Erythroblast (primary cell): ENCODE measurements at regions not wholly inside any gene's neighbourhood (a gene's known extent, or its start where the extent isn't known, plus 50 kb on each side); places are given as distances from the start of the nearest gene placed in this dataset.
"Not testable (repeated sequence)": the region's sequence is repeated elsewhere in the genome, so short reads cannot be mapped to it uniquely, and the experiment has no call there.

ENCODE experiments used
- DNase-seq, 2 experiments: peaks; one replicate each; lab custom pipeline; 2025; lab: John Stamatoyannopoulos, UW
- GATA1 ChIP-seq: IDR thresholded peaks from 2 replicates; pipeline ENCODE4 v1.6.1; 2011; ENCODE audit warnings: low read depth, mild to moderate bottlenecking, control low read depth, low read length, moderate library complexity
- POLR2A ChIP-seq: IDR thresholded peaks from 2 replicates; pipeline ENCODE4 v1.6.1; 2011; ENCODE audit warnings: mild to moderate bottlenecking, low read length

GRCh38 chr2:35857498-35857897 lies 498.1 kb upstream of the CRIM1 start:
- TF ChIP-seq GATA1 (no peak), POLR2A (no peak)
- no peak for DNase-seq

- TF ChIP-seq GATA1 = no peak
- TF ChIP-seq POLR2A = no peak
- DNase-seq = no peak
Observed at GRCh38 chr2:35831385-35831784, 524.2 kb upstream of the CRIM1 start.

- no peak for DNase-seq
Observed at GRCh38 chr2:35830833-35831232, 524.7 kb upstream of the CRIM1 start.

GRCh38 chr2:35827086-35827485 lies 528.5 kb upstream of the CRIM1 start:
- TF ChIP-seq GATA1 (no peak), POLR2A (no peak)
- no peak for DNase-seq

More at GRCh38 chr2:35830833-35831232, 524.7 kb upstream of the CRIM1 start:
- no peak for TF ChIP-seq POLR2A
- no peak for TF ChIP-seq GATA1

- no peak for DNase-seq
- TF ChIP-seq GATA1 (no peak), POLR2A (no peak)
Observed at GRCh38 chr2:35822716-35823115, 532.9 kb upstream of the CRIM1 start.

- no peak for DNase-seq
- TF ChIP-seq GATA1 = no peak
- no peak for TF ChIP-seq POLR2A
Observed at GRCh38 chr2:35821675-35822074, 533.9 kb upstream of the CRIM1 start.

GRCh38 chr2:35820391-35820790 lies 535.2 kb upstream of the CRIM1 start:
- TF ChIP-seq POLR2A = no peak
- no peak for TF ChIP-seq GATA1

GRCh38 chr2:35819033-35819432 lies 536.5 kb upstream of the CRIM1 start:
- DNase-seq = no peak
- TF ChIP-seq GATA1 (no peak), POLR2A (no peak)

More at GRCh38 chr2:35820391-35820790, 535.2 kb upstream of the CRIM1 start:
- no peak for DNase-seq

GRCh38 chr2:35818359-35818758 lies 537.2 kb upstream of the CRIM1 start:
- not testable (repeated sequence) for DNase-seq

- not testable (repeated sequence) for DNase-seq
Observed at GRCh38 chr2:35814597-35814996, 541.0 kb upstream of the CRIM1 start.

- no peak for DNase-seq
Observed at GRCh38 chr2:35803126-35803525, 552.5 kb upstream of the CRIM1 start.

GRCh38 chr2:35794796-35795450 lies 560.7 kb upstream of the CRIM1 start:
- no peak for DNase-seq
- no peak for TF ChIP-seq GATA1
- TF ChIP-seq POLR2A = no peak

More at GRCh38 chr2:35803126-35803525, 552.5 kb upstream of the CRIM1 start:
- TF ChIP-seq POLR2A (no peak), GATA1 (no peak)

GRCh38 chr2:35790292-35790691 lies 565.3 kb upstream of the CRIM1 start:
- TF ChIP-seq GATA1 (no peak), POLR2A (no peak)
- no peak for DNase-seq

- TF ChIP-seq GATA1 = no peak
- no peak for TF ChIP-seq POLR2A
- DNase-seq = no peak
Observed at GRCh38 chr2:35788543-35788942, 567.0 kb upstream of the CRIM1 start.

GRCh38 chr2:35787302-35788031 lies 568.1 kb upstream of the CRIM1 start:
- TF ChIP-seq POLR2A (no peak), GATA1 (no peak)
- peak; percentile 3 to 4 for DNase-seq
